ENCODE measurements at regions not wholly inside any gene's neighbourhood (a gene's known extent, or its start where the extent isn't known, plus 50 kb on each side); places are given as distances from the start of the nearest gene placed in this dataset.

GRCh38 chr20:37610203-37610798 lies 82.6 kb upstream of the BLCAP start:
- Histone ChIP-seq H3K4me3 (replicated peaks in 1 of 2; ENCODE audit: low read depth in 1 of 2, low read length in 2 of 2) (no peak overlapping the region), H3K27me3 (ENCODE audit: insufficient read depth, low read length) (peaks cover 8% of the 10 kb centered on the region), H3K9me2 (ENCODE audit: insufficient read depth) (no peaks in the 10 kb centered on the region), H3K9me3 (ENCODE audit: control insufficient read depth in 1 of 2, insufficient read depth in 1 of 2, low read depth in 1 of 2, low read length in 2 of 2) (no peaks in the 10 kb centered on the region), H2AFZ (ENCODE audit: low read depth, low read length, poor library complexity, severe bottlenecking) (no peak overlapping the region), H3K36me3 (ENCODE audit: control insufficient read depth in 1 of 2, insufficient read depth in 2 of 2, low read length in 2 of 2) (no peaks in the 10 kb centered on the region), H3K9ac (ENCODE audit: low read length) (no peak overlapping the region), H3K4me1 (ENCODE audit: control insufficient read depth in 1 of 2, insufficient read depth in 2 of 2, low read length in 2 of 2) (no peaks in the 10 kb centered on the region), H4K20me1 (ENCODE audit: insufficient read depth) (no peaks in the 10 kb centered on the region), H3K27ac (ENCODE audit: low read depth, low read length) (no peak overlapping the region), H3K4me2 (ENCODE audit: low read length) (no peak overlapping the region), H3K79me2 (ENCODE audit: insufficient read depth, low read length) (no peaks in the 10 kb centered on the region)
- RAD21 ChIA-PET (ENCODE audit: low non-redundant PET in 1 of 2, low total read pairs in 2 of 2, uncharacterized antibody in 2 of 2, unreplicated experiment in 2 of 2), result no interaction called here
- DNase-seq (ENCODE audit: low read depth, low spot score), result no peak
- intact Hi-C loops (cut with micrococcal nuclease), result no loop called here
- no peak for ATAC-seq
- CTCF ChIA-PET, result no interaction called here
- POLR2A ChIA-PET, result no interaction called here
- no peak for TF ChIP-seq CTCF (IDR thresholded peaks at IDR 0.05 in 2 of 3, conservative IDR thresholded peaks at IDR 0.05 in 1 of 3; ENCODE audit: borderline replicate concordance in 1 of 3, insufficient read depth in 1 of 3, low read depth in 2 of 3, low read length in 2 of 3)
- no peak for TF ChIP-seq REST (IDR thresholded peaks at IDR 0.05; ENCODE audit: low read depth)
- TF ChIP-seq TCF7L2 (IDR thresholded peaks at IDR 0.05; ENCODE audit: borderline replicate concordance, extremely low read depth, insufficient read depth, insufficient read length), result no peak
- no peak for TF ChIP-seq MAX (IDR thresholded peaks at IDR 0.05)
- TF ChIP-seq FOSL1 (IDR thresholded peaks at IDR 0.05; ENCODE audit: low read depth), result no peak
- no peak for TF ChIP-seq ZBTB33 (IDR thresholded peaks at IDR 0.05; ENCODE audit: extremely low read depth, insufficient replicate concordance, low read length)
- TF ChIP-seq ATF3 (IDR thresholded peaks at IDR 0.05), result no peak
- TF ChIP-seq POLR2AphosphoS5 (IDR thresholded peaks at IDR 0.05; ENCODE audit: low read depth, low read length), result no peak
- no peak for TF ChIP-seq EGR1 (IDR thresholded peaks at IDR 0.05; ENCODE audit: low read depth)
- TF ChIP-seq JUND (IDR thresholded peaks at IDR 0.05), result no peak
- BruUV-seq (replicated peaks), result no TSS peak

Data from HCT116 (cell line).